ES-I3 (cell line): ENCODE measurements at regions not wholly inside any gene's neighbourhood (a gene's known extent, or its start where the extent isn't known, plus 50 kb on each side); places are given as distances from the start of the nearest gene placed in this dataset.

Experiments used
- H3K36me3 ChIP-seq: 2 replicates; pipeline ENCODE4 v1.6.1; 2013; ENCODE audit warnings: mild to moderate bottlenecking, low read length, control low read depth, moderate library complexity; ENCODE audit not compliant: insufficient read depth
- H3K4me1 ChIP-seq: 2 replicates; pipeline ENCODE4 v1.6.1; 2013; ENCODE audit warnings: mild to moderate bottlenecking, control low read depth, low read length; ENCODE audit not compliant: insufficient read depth
- H3K9ac ChIP-seq: 2 replicates; pipeline ENCODE4 v1.6.1; 2013; ENCODE audit warnings: low read depth, mild to moderate bottlenecking, low read length, moderate library complexity
- H3K9me3 ChIP-seq: 2 replicates; pipeline ENCODE4 v1.6.1; 2013; ENCODE audit warnings: mild to moderate bottlenecking, low read length, moderate library complexity; ENCODE audit not compliant: control insufficient read depth, insufficient read depth

GRCh38 chr2:196442211-196442610 lies 197.3 kb upstream of the CCDC150 start:
- no peaks in the 10 kb centered on the region for H3K9me3 ChIP-seq

GRCh38 chr2:196444442-196444841 lies 195.1 kb upstream of the CCDC150 start:
- Histone ChIP-seq H3K9ac (no peak overlapping the region), H3K36me3 (no peaks in the 10 kb centered on the region), H3K4me1 (no peaks in the 10 kb centered on the region), H3K9me3 (no peaks in the 10 kb centered on the region)

More at GRCh38 chr2:196442211-196442610, 197.3 kb upstream of the CCDC150 start:
- Histone ChIP-seq H3K9ac (no peak overlapping the region), H3K36me3 (no peaks in the 10 kb centered on the region), H3K4me1 (no peaks in the 10 kb centered on the region)

DNA sequence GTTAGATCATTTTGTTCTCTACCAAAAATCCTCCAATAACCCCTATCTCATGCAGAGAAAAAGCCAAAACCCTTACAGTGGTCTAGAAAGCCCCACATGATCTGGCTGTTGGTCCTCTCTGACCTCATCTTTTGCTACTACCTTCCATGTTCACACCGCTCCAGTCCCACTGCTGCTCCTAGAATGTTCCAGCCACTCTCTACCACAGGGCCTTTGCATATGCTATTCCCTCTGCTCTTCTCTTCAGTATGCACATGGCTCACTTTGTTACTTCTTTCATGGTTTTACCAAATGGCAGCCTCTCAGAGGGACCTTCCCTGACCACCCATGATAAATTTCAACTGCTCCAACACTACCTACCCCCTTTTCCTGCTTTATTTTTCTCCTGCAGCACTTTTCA lies 193.5 kb upstream of the CCDC150 start:
- H3K4me1 ChIP-seq = no peaks in the 10 kb centered on the region
- no peaks in the 10 kb centered on the region for H3K36me3 ChIP-seq
- H3K9ac ChIP-seq = no peak overlapping the region
- H3K9me3 ChIP-seq = no peaks in the 10 kb centered on the region

GRCh38 chr2:196448407-196449079 lies 191.0 kb upstream of the CCDC150 start:
- no peaks in the 10 kb centered on the region for H3K9me3 ChIP-seq
- H3K36me3 ChIP-seq = no peaks in the 10 kb centered on the region
- H3K4me1 ChIP-seq = no peaks in the 10 kb centered on the region
- H3K9ac ChIP-seq = no peak overlapping the region

DNA sequence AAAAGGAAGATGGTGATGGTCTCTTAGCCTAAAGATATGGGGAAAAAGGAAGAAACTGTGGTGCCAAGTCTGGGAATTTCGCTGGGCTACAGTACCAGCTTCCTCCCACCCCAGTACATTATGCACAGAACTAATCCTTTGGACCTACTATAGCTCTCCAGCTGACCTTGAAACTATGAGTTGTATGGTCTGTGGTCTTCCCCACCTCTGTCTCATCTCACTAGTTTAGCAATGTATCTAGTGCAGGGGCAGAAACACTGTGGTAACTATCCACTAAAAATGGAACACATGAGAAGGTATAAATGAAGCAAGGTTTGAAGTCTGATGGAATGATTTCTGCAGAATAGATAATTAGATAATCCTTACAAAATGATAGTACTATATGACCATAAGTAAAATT lies 190.4 kb upstream of the CCDC150 start:
- H3K9ac ChIP-seq = no peak overlapping the region
- no peaks in the 10 kb centered on the region for H3K4me1 ChIP-seq
- H3K9me3 ChIP-seq = no peaks in the 10 kb centered on the region
- H3K36me3 ChIP-seq = no peaks in the 10 kb centered on the region

GRCh38 chr2:196452758-196453157 lies 186.8 kb upstream of the CCDC150 start:
- Histone ChIP-seq H3K36me3 (no peaks in the 10 kb centered on the region), H3K9ac (no peak overlapping the region), H3K4me1 (no peaks in the 10 kb centered on the region), H3K9me3 (no peaks in the 10 kb centered on the region)

- Histone ChIP-seq H3K4me1 (no peaks in the 10 kb centered on the region), H3K9me3 (no peaks in the 10 kb centered on the region), H3K36me3 (no peaks in the 10 kb centered on the region), H3K9ac (no peak overlapping the region)
These were observed 185.9 kb upstream of the CCDC150 start for GRCh38 chr2:196453613-196454047.

- no peaks in the 10 kb centered on the region for H3K9me3 ChIP-seq
- no peaks in the 10 kb centered on the region for H3K36me3 ChIP-seq
- H3K9ac ChIP-seq = no peak overlapping the region
- H3K4me1 ChIP-seq = no peaks in the 10 kb centered on the region
These were observed 185.0 kb upstream of the CCDC150 start for GRCh38 chr2:196454492-196454891.

GRCh38 chr2:196459539-196459938 lies 180.0 kb upstream of the CCDC150 start:
- H3K9ac ChIP-seq = no peak overlapping the region
- no peaks in the 10 kb centered on the region for H3K36me3 ChIP-seq
- H3K4me1 ChIP-seq = no peaks in the 10 kb centered on the region
- H3K9me3 ChIP-seq = no peaks in the 10 kb centered on the region

DNA sequence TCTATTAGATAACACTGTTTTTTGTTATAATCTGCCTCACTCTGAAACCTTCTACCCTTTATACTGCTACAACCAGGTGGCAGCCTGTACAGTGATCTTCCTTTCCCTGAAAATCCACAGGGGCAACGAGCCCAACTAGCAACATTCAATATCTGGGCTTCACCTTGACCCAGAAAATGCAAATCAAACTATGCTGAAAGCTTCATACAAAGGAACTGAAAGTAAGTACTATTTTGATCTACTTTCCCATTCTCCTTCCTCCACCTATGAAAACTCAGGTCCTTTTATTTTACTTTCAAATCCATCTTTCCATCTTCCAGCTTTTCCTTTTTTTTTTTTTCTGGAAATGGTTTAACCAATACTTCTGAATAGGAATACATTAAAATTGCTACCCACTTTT lies 175.8 kb upstream of the CCDC150 start:
- no peaks in the 10 kb centered on the region for H3K9me3 ChIP-seq
- H3K9ac ChIP-seq = no peak overlapping the region
- H3K36me3 ChIP-seq = no peaks in the 10 kb centered on the region
- no peaks in the 10 kb centered on the region for H3K4me1 ChIP-seq

- no peaks in the 10 kb centered on the region for H3K4me1 ChIP-seq
- H3K9me3 ChIP-seq = no peaks in the 10 kb centered on the region
- H3K9ac ChIP-seq = no peak overlapping the region
- no peaks in the 10 kb centered on the region for H3K36me3 ChIP-seq
These were observed 175.2 kb upstream of the CCDC150 start for GRCh38 chr2:196464311-196464710.

DNA sequence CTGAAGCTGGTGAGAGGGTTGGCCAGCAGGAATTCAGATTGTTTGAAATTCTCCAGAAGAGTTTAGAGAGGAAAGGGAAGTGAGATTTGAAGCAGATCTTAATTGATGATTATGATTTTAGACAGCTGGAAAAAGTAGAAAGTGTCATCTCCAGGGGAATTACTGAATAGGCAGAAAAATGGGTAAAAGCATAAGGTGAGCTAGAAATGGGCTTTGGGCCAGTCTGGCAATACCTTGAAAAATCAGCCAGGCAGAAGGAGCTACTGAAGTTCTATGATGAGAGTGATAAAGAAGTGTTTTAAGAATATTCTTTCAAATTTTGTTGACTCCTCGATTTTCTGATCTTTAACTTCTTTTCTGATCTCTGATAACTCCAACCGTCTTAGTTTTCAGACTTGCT lies 172.9 kb upstream of the CCDC150 start:
- Histone ChIP-seq H3K4me1 (no peaks in the 10 kb centered on the region), H3K9ac (no peak overlapping the region), H3K9me3 (no peaks in the 10 kb centered on the region), H3K36me3 (no peaks in the 10 kb centered on the region)

GRCh38 chr2:196468394-196468793 lies 171.1 kb upstream of the CCDC150 start:
- Histone ChIP-seq H3K4me1 (no peaks in the 10 kb centered on the region), H3K9me3 (no peaks in the 10 kb centered on the region), H3K36me3 (no peaks in the 10 kb centered on the region), H3K9ac (no peak overlapping the region)

- Histone ChIP-seq H3K36me3 (no peaks in the 10 kb centered on the region), H3K9ac (no peak overlapping the region), H3K9me3 (no peaks in the 10 kb centered on the region), H3K4me1 (no peaks in the 10 kb centered on the region)
These were observed 165.9 kb upstream of the CCDC150 start for GRCh38 chr2:196473617-196474016.

- Histone ChIP-seq H3K4me1 (no peaks in the 10 kb centered on the region), H3K9ac (no peak overlapping the region), H3K36me3 (no peaks in the 10 kb centered on the region), H3K9me3 (no peaks in the 10 kb centered on the region)
These were observed 163.9 kb upstream of the CCDC150 start for GRCh38 chr2:196475611-196476010.

GRCh38 chr2:196478588-196478987 lies 160.9 kb upstream of the CCDC150 start:
- no peaks in the 10 kb centered on the region for H3K9me3 ChIP-seq
- H3K36me3 ChIP-seq = no peaks in the 10 kb centered on the region
- H3K9ac ChIP-seq = no peak overlapping the region
- no peaks in the 10 kb centered on the region for H3K4me1 ChIP-seq
